ENCODE measurements at regions not wholly inside any gene's neighbourhood (a gene's known extent, or its start where the extent isn't known, plus 50 kb on each side); places are given as distances from the start of the nearest gene placed in this dataset.

DNA sequence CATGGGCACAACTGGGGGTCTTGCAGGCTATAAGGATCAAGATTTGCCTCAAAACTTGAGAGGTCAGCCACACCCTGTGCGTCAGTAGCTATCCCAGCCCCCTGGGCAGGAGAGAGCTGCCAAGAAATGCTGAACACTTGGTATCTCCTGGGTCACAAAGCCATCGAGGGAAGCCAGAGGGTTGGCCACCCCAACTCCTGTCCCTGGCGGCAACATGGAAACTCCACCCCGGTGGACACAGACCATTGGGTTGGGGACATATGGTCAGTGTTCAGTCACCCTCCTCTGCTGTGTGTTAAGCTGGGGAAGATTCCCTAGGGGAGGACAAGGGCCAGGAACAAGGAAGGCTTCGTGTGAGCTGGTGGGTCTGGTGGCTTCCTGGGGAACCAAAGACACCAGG, 140.6 kb downstream of the C5orf15 start:
- no peaks in the 10 kb centered on the region for H3K36me3 ChIP-seq (ENCODE audit: control insufficient read depth, insufficient read depth, low read length, severe bottlenecking)
- peaks cover 18% of the 10 kb centered on the region for H3K27me3 ChIP-seq (replicated peaks; ENCODE audit: control insufficient read depth, insufficient read depth, low read length)
- DNase-seq (ENCODE audit: low read depth) = no peak
- peaks cover 4% of the 10 kb centered on the region for H3K4me1 ChIP-seq (ENCODE audit: control insufficient read depth, insufficient read depth, low read length)
- H3K4me3 ChIP-seq (ENCODE audit: low read length) = no peak overlapping the region
- no peak overlapping the region for H3K9ac ChIP-seq (ENCODE audit: low read length)
- H3K9me3 ChIP-seq (ENCODE audit: control insufficient read depth, low read length) = peaks cover 5% of the 10 kb centered on the region

DNA sequence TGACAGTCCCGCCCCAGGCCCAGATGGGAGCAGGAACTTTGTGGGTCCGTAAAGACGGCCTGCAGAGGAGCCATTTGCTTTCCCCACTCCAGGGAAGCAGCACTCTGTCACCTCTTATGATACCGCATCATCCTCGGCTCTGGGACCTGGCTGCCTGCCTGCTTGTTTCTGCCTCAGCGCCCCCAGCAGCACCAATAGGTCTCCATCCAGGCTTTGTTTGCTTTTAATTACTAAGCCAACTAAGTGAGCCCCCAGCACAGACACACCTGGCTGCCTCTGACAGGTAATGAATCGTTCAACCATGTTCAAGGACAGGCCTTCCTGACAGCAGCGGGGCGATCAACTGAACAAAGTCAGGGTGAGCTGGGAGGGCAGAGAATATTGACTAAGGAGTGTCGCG, 141.4 kb downstream of the C5orf15 start:
- peaks cover 4% of the 10 kb centered on the region for H3K4me1 ChIP-seq (ENCODE audit: control insufficient read depth, insufficient read depth, low read length)
- no peak overlapping the region for H3K9ac ChIP-seq (ENCODE audit: low read length)
- H3K27me3 ChIP-seq (replicated peaks; ENCODE audit: control insufficient read depth, insufficient read depth, low read length) = peaks cover 24% of the 10 kb centered on the region
- no peaks in the 10 kb centered on the region for H3K36me3 ChIP-seq (ENCODE audit: control insufficient read depth, insufficient read depth, low read length, severe bottlenecking)
- peaks cover 5% of the 10 kb centered on the region for H3K9me3 ChIP-seq (ENCODE audit: control insufficient read depth, low read length)
- DNase-seq (ENCODE audit: low read depth) = no peak
- no peak overlapping the region for H3K4me3 ChIP-seq (ENCODE audit: low read length)

DNA sequence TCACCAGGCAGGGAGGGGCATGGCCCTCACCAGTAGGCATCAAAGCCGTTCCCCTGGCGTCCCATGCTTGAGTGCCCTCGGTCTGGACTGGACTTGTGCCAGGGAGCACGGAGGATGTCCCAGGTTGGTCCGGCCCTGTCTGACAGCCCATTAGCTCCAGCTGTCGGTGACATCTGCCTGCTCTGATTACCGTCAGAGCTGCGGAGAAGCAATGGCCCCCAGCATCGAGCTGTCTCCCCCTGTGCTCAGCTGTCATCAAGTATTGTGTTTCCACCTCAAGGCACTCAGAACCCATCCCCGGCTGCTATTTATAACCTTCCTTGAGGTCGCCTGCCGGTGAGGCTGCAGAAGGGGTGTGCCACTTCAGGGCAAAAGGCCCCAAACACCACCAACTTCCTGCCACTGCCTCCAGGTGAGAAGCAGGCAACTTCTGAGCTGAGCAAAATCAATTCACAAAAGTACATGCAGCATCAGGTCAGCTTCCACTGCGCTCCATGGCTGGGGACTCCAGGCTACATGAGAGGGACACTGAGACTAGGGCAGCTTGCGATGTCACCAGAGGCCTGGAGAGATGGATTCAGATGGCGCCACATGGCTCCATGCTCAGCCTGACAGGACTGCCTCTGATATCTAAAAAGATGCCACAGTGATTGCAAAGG, 142.7 kb downstream of the C5orf15 start:
- Histone ChIP-seq H3K4me1 (ENCODE audit: control insufficient read depth, insufficient read depth, low read length) (no peaks in the 10 kb centered on the region), H3K27me3 (replicated peaks; ENCODE audit: control insufficient read depth, insufficient read depth, low read length) (peaks cover 24% of the 10 kb centered on the region), H3K4me3 (ENCODE audit: low read length) (no peak overlapping the region), H3K9me3 (ENCODE audit: control insufficient read depth, low read length) (peaks cover 5% of the 10 kb centered on the region), H3K9ac (ENCODE audit: low read length) (no peak overlapping the region), H3K36me3 (ENCODE audit: control insufficient read depth, insufficient read depth, low read length, severe bottlenecking) (no peaks in the 10 kb centered on the region)
- DNase-seq (ENCODE audit: low read depth) = no peak

DNA sequence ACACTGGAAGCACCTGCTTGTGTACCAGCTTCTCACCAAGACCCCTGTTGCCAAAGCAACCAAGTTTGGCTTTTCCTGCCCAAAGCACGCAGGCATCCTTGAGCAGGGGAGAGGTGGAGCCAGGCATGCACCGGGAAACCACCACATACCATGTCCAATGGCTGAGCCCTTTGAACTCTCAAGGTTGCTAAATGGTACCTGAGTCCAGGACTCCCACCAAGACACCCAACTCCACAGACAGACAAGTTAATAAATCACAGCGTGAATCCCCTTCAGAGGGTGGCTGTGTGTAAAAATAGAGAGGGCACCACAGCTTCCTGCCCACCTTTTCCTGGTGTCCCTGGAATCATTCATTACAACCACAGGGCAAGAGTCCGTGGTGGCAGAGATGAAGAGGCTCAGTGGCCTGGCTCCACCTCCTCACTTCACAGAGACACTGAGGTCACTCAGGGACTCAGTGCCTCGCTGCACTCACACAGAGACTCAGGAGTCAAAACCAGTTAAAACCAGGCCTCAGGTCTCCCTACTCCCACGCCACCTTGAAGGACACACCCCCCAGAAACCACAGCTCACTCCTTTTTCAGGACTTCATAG, 143.7 kb downstream of the C5orf15 start:
- Histone ChIP-seq H3K4me1 (ENCODE audit: control insufficient read depth, insufficient read depth, low read length) (no peaks in the 10 kb centered on the region), H3K27me3 (replicated peaks; ENCODE audit: control insufficient read depth, insufficient read depth, low read length) (peaks cover 24% of the 10 kb centered on the region), H3K4me3 (ENCODE audit: low read length) (no peak overlapping the region), H3K9me3 (ENCODE audit: control insufficient read depth, low read length) (peaks cover 5% of the 10 kb centered on the region), H3K9ac (ENCODE audit: low read length) (no peak overlapping the region), H3K36me3 (ENCODE audit: control insufficient read depth, insufficient read depth, low read length, severe bottlenecking) (no peaks in the 10 kb centered on the region)
- DNase-seq (ENCODE audit: low read depth) = no peak

DNA sequence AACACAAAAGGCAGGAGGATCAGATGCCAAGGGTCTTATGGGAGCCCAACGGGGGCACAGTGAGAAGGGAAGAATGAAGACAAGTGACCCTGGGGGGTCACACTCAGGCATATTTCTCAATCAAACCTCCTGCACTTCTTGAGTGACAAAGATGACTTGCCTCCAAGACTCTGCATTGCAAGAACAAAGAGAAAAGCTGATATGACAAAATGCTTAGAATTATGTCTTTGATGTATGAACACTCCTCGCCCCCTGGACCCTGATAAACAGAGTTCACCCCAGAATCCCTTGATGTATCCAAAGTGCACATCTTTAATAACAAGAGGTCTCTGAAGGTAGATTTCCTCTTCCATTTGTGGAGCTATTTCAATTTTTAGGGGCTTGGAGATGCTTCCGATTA, 146.5 kb downstream of the C5orf15 start:
- H3K9ac ChIP-seq (ENCODE audit: low read length) = no peak overlapping the region
- DNase-seq (ENCODE audit: low read depth) = no peak
- H3K36me3 ChIP-seq (ENCODE audit: control insufficient read depth, insufficient read depth, low read length, severe bottlenecking) = no peaks in the 10 kb centered on the region
- peaks cover 24% of the 10 kb centered on the region for H3K27me3 ChIP-seq (replicated peaks; ENCODE audit: control insufficient read depth, insufficient read depth, low read length)
- no peaks in the 10 kb centered on the region for H3K4me1 ChIP-seq (ENCODE audit: control insufficient read depth, insufficient read depth, low read length)
- no peak overlapping the region for H3K4me3 ChIP-seq (ENCODE audit: low read length)
- H3K9me3 ChIP-seq (ENCODE audit: control insufficient read depth, low read length) = peaks cover 5% of the 10 kb centered on the region

DNA sequence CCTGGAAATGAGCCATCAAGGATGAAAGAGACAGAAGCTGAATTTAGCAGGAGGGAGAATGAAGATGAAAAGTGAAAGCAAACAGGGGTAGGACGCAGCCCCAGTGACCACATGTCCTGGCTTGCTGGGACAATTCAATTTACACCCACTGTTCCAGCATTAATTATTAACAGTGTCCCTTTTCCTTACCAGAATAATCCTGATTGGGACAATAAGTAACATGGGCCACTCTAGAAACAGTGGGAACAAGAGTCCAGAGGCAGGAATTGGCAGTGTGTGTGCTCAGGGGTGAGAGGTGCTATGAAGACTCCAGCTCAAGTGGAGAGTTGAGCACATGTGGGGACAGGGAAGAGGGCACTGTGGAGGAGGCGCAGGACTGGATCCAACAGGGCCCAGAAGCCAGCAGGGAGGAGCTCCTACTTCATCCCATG, 147.1 kb downstream of the C5orf15 start:
- DNase-seq (ENCODE audit: low read depth) = no peak
- H3K9me3 ChIP-seq (ENCODE audit: control insufficient read depth, low read length) = peaks cover 4% of the 10 kb centered on the region
- H3K9ac ChIP-seq (ENCODE audit: low read length) = no peak overlapping the region
- no peaks in the 10 kb centered on the region for H3K36me3 ChIP-seq (ENCODE audit: control insufficient read depth, insufficient read depth, low read length, severe bottlenecking)
- H3K4me1 ChIP-seq (ENCODE audit: control insufficient read depth, insufficient read depth, low read length) = no peaks in the 10 kb centered on the region
- peaks cover 22% of the 10 kb centered on the region for H3K27me3 ChIP-seq (replicated peaks; ENCODE audit: control insufficient read depth, insufficient read depth, low read length)
- H3K4me3 ChIP-seq (ENCODE audit: low read length) = no peak overlapping the region

DNA sequence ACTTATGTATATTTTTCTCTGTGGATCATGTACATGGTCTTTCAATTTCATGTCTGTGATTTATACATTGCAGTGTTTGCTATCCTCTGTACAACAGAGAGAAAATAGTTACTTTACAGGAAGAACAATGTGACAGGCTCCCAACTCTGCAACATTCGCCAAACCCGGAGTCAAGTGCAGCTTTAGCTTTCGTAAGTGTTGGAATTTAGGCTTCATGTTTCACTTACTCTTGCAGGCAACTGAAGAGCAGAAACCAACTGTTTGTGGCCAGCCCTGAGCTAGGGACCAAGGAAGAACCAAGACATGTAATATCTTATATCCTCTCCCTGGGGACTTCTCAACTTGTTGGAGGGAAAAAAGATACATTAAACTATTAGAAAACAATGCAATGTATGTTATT, 147.9 kb downstream of the C5orf15 start:
- DNase-seq (ENCODE audit: low read depth) = peak; percentile 61
- Histone ChIP-seq H3K36me3 (ENCODE audit: control insufficient read depth, insufficient read depth, low read length, severe bottlenecking) (no peaks in the 10 kb centered on the region), H3K9ac (ENCODE audit: low read length) (no peak overlapping the region), H3K9me3 (ENCODE audit: control insufficient read depth, low read length) (no peaks in the 10 kb centered on the region), H3K4me1 (ENCODE audit: control insufficient read depth, insufficient read depth, low read length) (no peaks in the 10 kb centered on the region), H3K27me3 (replicated peaks; ENCODE audit: control insufficient read depth, insufficient read depth, low read length) (peaks cover 21% of the 10 kb centered on the region), H3K4me3 (ENCODE audit: low read length) (no peak overlapping the region)

DNA sequence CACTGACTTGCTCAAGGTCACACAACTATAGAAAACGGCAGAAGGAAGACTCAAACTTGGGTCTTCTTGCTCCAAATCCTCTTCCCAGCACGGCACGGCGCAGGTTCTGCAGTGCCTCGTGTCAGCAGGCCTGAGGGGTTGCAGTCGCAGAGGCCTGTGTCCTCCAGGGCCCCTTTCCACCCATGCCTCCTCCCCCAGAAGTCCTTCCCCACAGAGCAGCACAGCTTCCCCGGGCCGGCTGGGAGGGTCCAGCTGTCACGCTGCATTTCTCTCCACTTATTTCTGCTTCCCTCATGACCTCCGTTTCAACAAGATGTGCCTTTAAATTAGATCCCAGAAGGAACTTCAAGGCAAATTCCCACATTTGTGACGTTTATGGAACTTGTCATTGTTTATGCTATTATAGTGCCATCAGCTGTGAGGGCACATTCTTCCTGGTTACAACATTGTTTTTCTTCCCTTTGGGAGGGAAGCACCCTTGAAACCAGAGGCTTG, 148.4 kb downstream of the C5orf15 start:
- Histone ChIP-seq H3K9ac (ENCODE audit: low read length) (no peak overlapping the region), H3K4me3 (ENCODE audit: low read length) (no peak overlapping the region), H3K36me3 (ENCODE audit: control insufficient read depth, insufficient read depth, low read length, severe bottlenecking) (no peaks in the 10 kb centered on the region), H3K27me3 (replicated peaks; ENCODE audit: control insufficient read depth, insufficient read depth, low read length) (peaks cover 23% of the 10 kb centered on the region), H3K4me1 (ENCODE audit: control insufficient read depth, insufficient read depth, low read length) (no peaks in the 10 kb centered on the region), H3K9me3 (ENCODE audit: control insufficient read depth, low read length) (no peaks in the 10 kb centered on the region)
- DNase-seq (ENCODE audit: low read depth) = peak; percentile 40

DNA sequence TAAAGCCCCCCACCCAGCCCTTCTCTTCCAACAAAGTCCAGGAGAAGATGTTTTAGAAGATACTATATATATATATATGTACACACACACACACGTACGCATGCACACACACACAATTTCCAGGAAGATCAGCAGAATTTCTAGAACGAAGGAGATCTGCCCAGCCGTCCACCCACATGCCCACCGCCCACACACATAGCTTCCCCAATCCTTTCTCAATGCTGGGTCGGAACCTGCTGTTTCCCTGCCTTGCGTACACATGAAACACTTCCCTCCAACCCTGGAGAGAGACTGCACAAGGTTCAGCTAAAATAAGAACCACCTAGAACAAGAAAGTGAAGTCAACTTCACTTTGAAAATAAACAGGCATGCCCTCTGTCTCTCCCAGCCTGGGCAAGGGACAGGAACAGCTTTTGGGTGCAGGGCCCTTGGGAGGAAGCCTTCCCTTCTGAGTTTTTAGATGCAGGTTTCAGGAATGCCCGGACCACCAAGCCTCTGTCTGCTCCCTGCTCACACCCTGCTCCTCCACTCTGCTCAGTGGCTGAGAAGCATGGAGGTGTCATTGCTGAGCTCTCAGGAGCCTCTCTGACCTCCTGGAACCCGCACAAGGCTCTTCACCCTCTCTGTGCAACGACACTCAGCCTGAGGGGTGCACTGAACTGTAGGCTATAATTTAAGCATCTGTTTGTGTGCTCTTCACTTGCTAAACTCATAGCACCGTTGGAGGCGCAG, 149.4 kb downstream of the C5orf15 start:
- Histone ChIP-seq H3K4me3 (ENCODE audit: low read length) (no peak overlapping the region), H3K9ac (ENCODE audit: low read length) (no peak overlapping the region), H3K9me3 (ENCODE audit: control insufficient read depth, low read length) (no peaks in the 10 kb centered on the region), H3K4me1 (ENCODE audit: control insufficient read depth, insufficient read depth, low read length) (no peaks in the 10 kb centered on the region), H3K36me3 (ENCODE audit: control insufficient read depth, insufficient read depth, low read length, severe bottlenecking) (no peaks in the 10 kb centered on the region), H3K27me3 (replicated peaks; ENCODE audit: control insufficient read depth, insufficient read depth, low read length) (peaks cover 27% of the 10 kb centered on the region)
- DNase-seq (ENCODE audit: low read depth) = no peak

DNA sequence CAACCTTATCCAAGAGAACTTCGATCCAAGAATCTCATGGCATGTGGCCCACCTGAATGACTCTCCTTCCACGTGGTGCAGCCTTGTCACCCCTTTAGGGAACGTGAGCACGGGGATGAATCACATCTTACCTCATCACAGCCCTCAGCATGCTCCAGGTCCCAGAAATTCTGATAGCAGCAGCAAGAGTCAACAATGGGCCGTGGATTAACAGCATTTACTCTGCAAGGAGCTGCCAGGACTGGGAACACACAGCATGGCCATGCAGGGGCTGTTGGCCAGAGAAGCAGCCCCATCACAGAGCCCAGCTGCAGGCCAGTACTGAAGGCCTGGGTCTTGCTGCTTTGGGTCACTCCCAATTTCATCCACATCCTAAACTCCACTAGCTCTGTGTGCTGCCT, 150.4 kb downstream of the C5orf15 start:
- no peak overlapping the region for H3K9ac ChIP-seq (ENCODE audit: low read length)
- no peak overlapping the region for H3K4me3 ChIP-seq (ENCODE audit: low read length)
- DNase-seq (ENCODE audit: low read depth) = no peak
- no peaks in the 10 kb centered on the region for H3K36me3 ChIP-seq (ENCODE audit: control insufficient read depth, insufficient read depth, low read length, severe bottlenecking)
- no peaks in the 10 kb centered on the region for H3K4me1 ChIP-seq (ENCODE audit: control insufficient read depth, insufficient read depth, low read length)
- H3K27me3 ChIP-seq (replicated peaks; ENCODE audit: control insufficient read depth, insufficient read depth, low read length) = peaks cover 18% of the 10 kb centered on the region
- H3K9me3 ChIP-seq (ENCODE audit: control insufficient read depth, low read length) = no peaks in the 10 kb centered on the region

DNA sequence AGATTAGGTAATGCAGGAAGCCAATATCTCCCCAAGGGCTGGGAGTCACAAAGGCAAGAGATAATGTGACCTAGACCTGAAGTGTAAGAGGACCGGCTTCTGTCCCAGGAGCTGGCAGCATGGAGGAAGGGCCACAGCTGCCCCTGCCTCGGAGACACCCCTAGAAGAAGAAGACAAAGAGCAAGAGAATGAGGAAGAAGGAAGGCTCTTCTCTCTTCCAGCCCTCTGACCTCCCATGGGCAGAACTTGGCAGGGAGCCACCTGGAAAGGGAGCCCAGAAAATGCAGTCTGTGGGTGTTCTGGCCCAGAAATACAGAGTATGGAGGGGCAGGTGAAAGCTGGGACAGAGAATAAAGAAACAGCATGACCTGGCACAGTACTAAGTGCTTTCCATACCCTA, 151.0 kb downstream of the C5orf15 start:
- Histone ChIP-seq H3K9me3 (ENCODE audit: control insufficient read depth, low read length) (no peaks in the 10 kb centered on the region), H3K4me3 (ENCODE audit: low read length) (no peak overlapping the region), H3K36me3 (ENCODE audit: control insufficient read depth, insufficient read depth, low read length, severe bottlenecking) (no peaks in the 10 kb centered on the region), H3K4me1 (ENCODE audit: control insufficient read depth, insufficient read depth, low read length) (no peaks in the 10 kb centered on the region), H3K9ac (ENCODE audit: low read length) (no peak overlapping the region), H3K27me3 (replicated peaks; ENCODE audit: control insufficient read depth, insufficient read depth, low read length) (peaks cover 12% of the 10 kb centered on the region)
- DNase-seq (ENCODE audit: low read depth) = no peak

All from adipocyte (in vitro differentiated cells).